Hepatocyte (in vitro differentiated cells): ENCODE measurements at regions not wholly inside any gene's neighbourhood (a gene's known extent, or its start where the extent isn't known, plus 50 kb on each side); places are given as distances from the start of the nearest gene placed in this dataset.

Experiments used
- DNase-seq: peaks from one replicate; pipeline ENCODE4 v3.0.0-alpha.2; 2016; ENCODE audit warnings: low spot score
- H2AFZ ChIP-seq: fragments of 200-600 bp; sonication (generic); 2 replicates; pipeline ENCODE4 v1.6.0; 2016; ENCODE audit warnings: antibody characterized with exemption, mild to moderate bottlenecking
- H3K27ac ChIP-seq: fragments of 200-600 bp; sonication (generic); 2 replicates; pipeline ENCODE4 v1.5.1; 2016; ENCODE audit warnings: mild to moderate bottlenecking
- H3K27me3 ChIP-seq: fragments of 200-600 bp; sonication (generic); 2 replicates; pipeline ENCODE4 v1.6.1; 2016
- H3K36me3 ChIP-seq: fragments of 200-600 bp; sonication (generic); replicated peaks from 2 replicates; pipeline ENCODE4 v1.5.1; 2016; ENCODE audit warnings: low read depth; ENCODE audit not compliant: insufficient read depth
- H3K4me1 ChIP-seq: fragments of 200-600 bp; sonication (generic); 2 replicates; pipeline ENCODE4 v1.5.1; 2016; ENCODE audit warnings: mild to moderate bottlenecking, moderate library complexity; ENCODE audit not compliant: insufficient read depth
- H3K4me2 ChIP-seq: fragments of 200-600 bp; sonication (generic); 2 replicates; pipeline ENCODE4 v1.6.0; 2016
- H3K4me3 ChIP-seq: fragments of 200-600 bp; sonication (generic); 2 replicates; pipeline ENCODE4 v1.5.1; 2016; ENCODE audit warnings: mild to moderate bottlenecking
- H3K79me2 ChIP-seq: fragments of 200-600 bp; sonication (generic); 2 replicates; pipeline ENCODE4 v1.6.0; 2017; ENCODE audit warnings: mild to moderate bottlenecking
- H3K9me2 ChIP-seq: fragments of 200-600 bp; sonication (generic); replicated peaks from 2 replicates; pipeline ENCODE4 v1.6.0; 2017; ENCODE audit warnings: mild to moderate bottlenecking; ENCODE audit not compliant: insufficient read depth
- H3K9me3 ChIP-seq: fragments of 200-600 bp; sonication (generic); 2 replicates; pipeline ENCODE4 v1.5.1; 2016; ENCODE audit warnings: low read depth, mild to moderate bottlenecking
- H4K20me1 ChIP-seq: fragments of 200-600 bp; sonication (generic); 2 replicates; pipeline ENCODE4 v1.6.0; 2016; ENCODE audit warnings: mild to moderate bottlenecking; ENCODE audit not compliant: insufficient read depth, poor library complexity, severe bottlenecking
- EZH2 ChIP-seq: fragments of 200-600 bp; sonication (generic); IDR thresholded peaks from 2 replicates; pipeline ENCODE4 v1.6.1; 2016; ENCODE audit warnings: antibody characterized with exemption, mild to moderate bottlenecking, borderline replicate concordance
- EZH2phosphoT487 ChIP-seq: fragments of 200-600 bp; sonication (generic); IDR thresholded peaks from one replicate; pipeline ENCODE4 v1.6.1; 2018; ENCODE audit warnings: antibody characterized with exemption, mild to moderate bottlenecking, low read depth, moderate library complexity; ENCODE audit not compliant: unreplicated experiment, severe bottlenecking
- WGBS: methylation state at CpG from one replicate; pipeline ENCODE4 v1.1.6; 2016; ENCODE audit warnings: low lambda C conversion rate; ENCODE audit errors: missing lambda C conversion rate; 5-methylcytosine and 5-hydroxymethylcytosine counted together
- TF ChIP-seq, protein P1 (sequence below): fragments of 200-600 bp; sonication (generic); IDR thresholded peaks from 2 replicates; pipeline ENCODE4 v1.5.1; 2016; ENCODE audit warnings: antibody characterized with exemption, mild to moderate bottlenecking; ENCODE audit not compliant: poor library complexity

DNA sequence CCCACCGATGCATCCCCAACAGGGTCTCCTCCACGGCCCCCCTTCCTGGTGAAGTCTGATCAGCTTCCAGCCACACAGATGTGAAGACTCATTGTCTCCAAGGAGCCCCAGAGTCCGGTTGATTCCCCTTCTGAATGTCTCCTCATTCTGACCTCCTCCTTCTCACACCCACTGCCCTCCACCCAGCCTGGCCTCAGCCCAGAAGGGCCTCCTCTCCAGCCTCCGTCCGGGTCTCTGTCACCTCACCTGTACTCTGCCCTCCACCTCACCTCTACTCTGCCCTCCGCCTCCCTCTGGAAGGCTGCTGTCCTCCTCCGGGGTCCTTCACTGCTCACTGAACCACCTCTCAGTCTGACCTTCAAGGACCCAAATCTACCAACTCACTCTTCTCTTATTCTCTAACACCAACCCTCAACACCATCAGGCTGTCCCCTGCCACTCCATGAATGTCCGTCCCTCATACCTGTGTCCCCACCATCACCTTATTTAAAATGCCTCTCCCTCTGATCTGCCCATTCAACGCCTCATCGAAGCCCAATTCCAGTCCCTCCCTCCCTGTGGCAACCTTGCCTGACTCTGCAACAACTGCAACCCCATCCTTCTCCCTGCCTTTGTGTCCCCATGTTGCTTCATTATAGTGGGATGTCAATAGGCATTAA lies 201.2 kb downstream of the TOMM20 start:
- H3K9me2 ChIP-seq: no peaks in the 10 kb centered on the region
- H2AFZ ChIP-seq: no peak overlapping the region
- no peaks in the 10 kb centered on the region for H4K20me1 ChIP-seq
- no peaks in the 10 kb centered on the region for H3K9me3 ChIP-seq
- no peak overlapping the region for H3K4me3 ChIP-seq
- H3K27me3 ChIP-seq: no peaks in the 10 kb centered on the region
- H3K4me1 ChIP-seq: peaks cover 14% of the 10 kb centered on the region
- H3K4me2 ChIP-seq: no peak overlapping the region
- no peaks in the 10 kb centered on the region for H3K79me2 ChIP-seq
- H3K36me3 ChIP-seq: no peaks in the 10 kb centered on the region
- TF ChIP-seq EZH2: no peak
- TF ChIP-seq, protein P1, sequence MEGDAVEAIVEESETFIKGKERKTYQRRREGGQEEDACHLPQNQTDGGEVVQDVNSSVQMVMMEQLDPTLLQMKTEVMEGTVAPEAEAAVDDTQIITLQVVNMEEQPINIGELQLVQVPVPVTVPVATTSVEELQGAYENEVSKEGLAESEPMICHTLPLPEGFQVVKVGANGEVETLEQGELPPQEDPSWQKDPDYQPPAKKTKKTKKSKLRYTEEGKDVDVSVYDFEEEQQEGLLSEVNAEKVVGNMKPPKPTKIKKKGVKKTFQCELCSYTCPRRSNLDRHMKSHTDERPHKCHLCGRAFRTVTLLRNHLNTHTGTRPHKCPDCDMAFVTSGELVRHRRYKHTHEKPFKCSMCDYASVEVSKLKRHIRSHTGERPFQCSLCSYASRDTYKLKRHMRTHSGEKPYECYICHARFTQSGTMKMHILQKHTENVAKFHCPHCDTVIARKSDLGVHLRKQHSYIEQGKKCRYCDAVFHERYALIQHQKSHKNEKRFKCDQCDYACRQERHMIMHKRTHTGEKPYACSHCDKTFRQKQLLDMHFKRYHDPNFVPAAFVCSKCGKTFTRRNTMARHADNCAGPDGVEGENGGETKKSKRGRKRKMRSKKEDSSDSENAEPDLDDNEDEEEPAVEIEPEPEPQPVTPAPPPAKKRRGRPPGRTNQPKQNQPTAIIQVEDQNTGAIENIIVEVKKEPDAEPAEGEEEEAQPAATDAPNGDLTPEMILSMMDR: no peak
- TF ChIP-seq EZH2phosphoT487: no peak
- no peak for DNase-seq
- H3K27ac ChIP-seq: no peak overlapping the region
- 91% methylated on average over 10 of the region's 10 CpGs for WGBS

DNA sequence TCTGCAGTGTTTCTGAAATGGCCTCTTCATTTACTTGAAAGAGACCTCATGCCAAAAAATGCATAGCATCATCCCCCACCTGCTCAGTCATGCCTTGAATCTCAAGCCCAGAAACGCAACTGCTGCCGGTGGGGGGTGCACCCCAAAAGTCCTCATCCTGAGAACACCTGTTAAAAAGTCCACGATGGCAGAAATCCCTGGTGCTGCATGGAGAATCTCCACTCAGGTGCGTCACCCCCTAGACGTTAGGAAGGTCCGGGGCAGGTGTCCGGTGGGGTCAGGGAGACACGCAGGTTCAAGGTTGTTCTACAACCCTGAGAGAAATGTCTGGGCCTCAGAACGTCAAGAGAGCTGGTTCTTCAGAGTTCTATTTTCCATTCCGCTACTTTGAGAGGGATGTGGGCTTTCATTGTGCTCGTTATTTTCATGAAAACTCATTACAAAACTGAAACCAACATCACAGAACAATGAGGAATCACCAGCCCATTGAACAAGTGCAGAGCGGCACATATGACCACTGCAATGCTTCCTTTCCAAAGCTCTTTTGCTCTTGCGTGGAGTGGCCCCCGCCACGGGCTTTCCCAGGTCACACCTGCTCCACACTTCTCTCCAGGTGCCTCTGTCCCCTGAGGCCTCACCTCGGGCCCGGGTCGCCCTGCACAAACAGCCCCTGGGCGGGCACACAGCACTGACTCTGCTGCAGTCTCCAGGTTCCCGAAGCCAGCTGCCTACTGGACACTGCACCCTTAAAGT lies 201.9 kb downstream of the TOMM20 start:
- no peaks in the 10 kb centered on the region for H3K36me3 ChIP-seq
- DNase-seq: no peak
- no peaks in the 10 kb centered on the region for H3K27me3 ChIP-seq
- peak overlapping the region; percentile 80 for H3K27ac ChIP-seq
- TF ChIP-seq, protein P1: no peak
- TF ChIP-seq EZH2 (no peak), EZH2phosphoT487 (no peak)
- H4K20me1 ChIP-seq: no peaks in the 10 kb centered on the region
- peaks cover 14% of the 10 kb centered on the region for H3K4me1 ChIP-seq
- H3K4me2 ChIP-seq: peak overlapping the region; percentile 21
- H3K9me2 ChIP-seq: no peaks in the 10 kb centered on the region
- H2AFZ ChIP-seq: no peak overlapping the region
- 89% methylated on average over 20 of the region's 20 CpGs for WGBS
- no peaks in the 10 kb centered on the region for H3K79me2 ChIP-seq
- H3K4me3 ChIP-seq: no peak overlapping the region
- H3K9me3 ChIP-seq: no peaks in the 10 kb centered on the region

DNA sequence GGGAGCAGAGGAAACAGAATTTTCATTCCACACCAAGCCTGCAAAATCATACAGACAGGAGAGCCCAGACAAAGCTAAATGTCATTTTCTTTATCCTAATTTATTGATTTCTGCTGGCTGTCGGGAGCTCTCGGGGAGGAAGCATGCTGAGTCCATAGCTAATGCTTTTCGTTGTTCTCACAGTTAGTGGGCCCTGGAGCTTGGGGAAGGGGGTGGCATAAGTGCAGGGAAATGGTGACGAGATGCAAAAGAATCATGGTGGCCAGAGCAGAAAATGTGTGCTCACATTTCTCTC lies 202.4 kb downstream of the TOMM20 start:
- Histone ChIP-seq H3K79me2 (no peaks in the 10 kb centered on the region), H4K20me1 (no peaks in the 10 kb centered on the region), H3K27me3 (no peaks in the 10 kb centered on the region), H3K4me2 (peak overlapping the region; percentile 21), H3K27ac (peak overlapping the region; percentile 80), H2AFZ (no peak overlapping the region), H3K36me3 (no peaks in the 10 kb centered on the region), H3K9me2 (no peaks in the 10 kb centered on the region), H3K4me1 (peaks cover 14% of the 10 kb centered on the region), H3K9me3 (no peaks in the 10 kb centered on the region), H3K4me3 (no peak overlapping the region)
- TF ChIP-seq, protein P1: no peak
- no peak for TF ChIP-seq EZH2
- no peak for TF ChIP-seq EZH2phosphoT487
- DNase-seq: no peak
- WGBS: 33% methylated on average over 4 of the region's 4 CpGs
